GM18867 (cell line): ENCODE measurements at regions not wholly inside any gene's neighbourhood (a gene's known extent, or its start where the extent isn't known, plus 50 kb on each side); places are given as distances from the start of the nearest gene placed in this dataset.

Experiments
- ATAC-seq: cut with Tn5 transposase; IDR thresholded peaks from one replicate; pipeline ENCODE4 v1.9.1; 2021; ENCODE audit warnings: mild to moderate bottlenecking, moderate library complexity; ENCODE audit not compliant: unreplicated experiment

DNA sequence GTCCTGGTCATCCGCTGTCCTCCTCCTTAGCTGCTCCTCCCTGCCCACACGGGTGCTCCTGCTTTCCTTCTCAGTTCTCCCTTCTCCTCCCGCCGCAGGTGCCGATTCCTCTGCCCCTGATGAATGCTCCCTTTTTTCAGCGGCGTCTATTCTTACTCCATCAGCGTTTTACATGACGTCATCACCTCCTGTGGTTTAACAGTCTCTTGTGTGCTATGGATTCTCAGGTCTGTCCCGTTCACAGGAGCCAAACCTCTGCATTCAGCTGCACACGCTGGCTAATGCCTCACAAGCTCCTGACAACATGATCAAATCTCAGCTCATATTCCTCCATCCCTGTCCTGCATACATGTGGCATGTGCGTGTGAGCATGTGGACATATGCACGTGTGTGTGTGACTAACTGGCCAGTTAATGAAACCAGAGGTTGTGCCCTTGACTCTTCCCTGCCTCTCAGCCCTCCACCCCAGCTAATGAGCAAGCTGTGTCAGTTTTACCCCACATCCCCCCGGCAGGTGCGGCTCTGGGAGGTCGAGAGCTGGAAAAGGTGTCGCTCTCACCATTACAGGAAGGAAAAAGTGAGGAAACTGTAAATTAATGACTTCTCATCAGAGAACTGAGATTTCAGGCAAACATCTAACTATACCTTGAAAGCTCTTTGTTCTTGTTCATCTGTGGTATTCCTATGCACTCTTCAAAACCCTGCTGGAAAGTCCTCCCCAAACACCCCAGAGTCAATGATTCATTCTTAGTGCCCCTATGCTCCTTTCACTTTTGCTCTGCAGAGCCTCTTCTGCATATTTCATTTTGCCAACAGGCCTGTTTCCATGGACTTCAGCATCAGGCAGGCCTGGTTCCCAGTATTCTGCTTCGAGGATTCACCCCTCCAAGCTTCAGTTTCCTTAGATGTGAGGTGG is 163.1 kb downstream of the TTLL2 start:
- ATAC-seq: no peak

DNA sequence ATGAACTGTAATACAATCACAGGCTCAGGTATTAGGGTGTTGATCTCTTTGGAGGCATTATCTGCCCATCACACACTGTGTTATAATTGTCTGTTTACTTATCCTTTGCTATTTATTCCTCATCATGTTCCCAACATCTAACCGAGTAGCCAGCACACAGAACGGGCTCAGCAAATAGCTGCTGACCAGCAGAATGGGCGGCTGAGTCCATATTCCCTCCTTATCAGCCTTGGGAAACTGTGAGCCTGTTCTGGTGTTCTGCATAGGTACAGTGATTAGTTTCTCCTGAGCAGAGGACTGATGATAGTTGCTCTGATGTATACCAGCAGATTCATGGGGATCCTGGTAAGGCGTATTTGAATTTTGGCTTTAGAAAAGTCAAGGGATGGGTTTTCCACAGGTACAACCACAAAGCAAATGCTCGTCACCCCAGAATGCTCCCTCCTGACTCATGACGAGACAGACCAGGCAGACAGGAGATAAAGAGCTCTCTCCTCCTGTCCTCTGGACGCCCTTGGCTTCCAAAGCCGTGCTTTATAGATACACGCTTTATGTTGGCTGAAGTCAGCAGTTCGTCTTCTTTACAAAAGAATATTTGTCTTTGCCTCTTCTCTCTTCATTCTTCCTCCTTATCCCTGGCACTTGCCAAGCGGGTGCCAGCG is 166.7 kb downstream of the TTLL2 start:
- ATAC-seq: no peak

DNA sequence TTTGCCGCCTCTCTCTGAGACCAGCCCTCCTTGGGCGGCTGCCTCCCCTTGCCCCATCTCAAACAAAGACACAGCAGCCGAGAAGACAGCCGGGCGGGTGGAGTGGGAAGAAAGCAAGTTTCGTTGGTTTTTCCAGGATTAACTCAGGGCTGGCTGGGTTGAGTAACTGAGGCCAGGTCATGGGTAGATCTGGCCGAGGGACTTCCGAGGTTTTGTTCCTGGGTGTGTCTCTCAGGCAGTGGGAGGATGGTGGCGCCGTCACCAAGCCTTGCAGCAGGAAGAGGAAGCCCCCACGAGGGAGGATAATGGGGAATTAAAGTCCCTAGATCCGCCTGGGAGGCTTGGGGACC is 167.2 kb downstream of the TTLL2 start:
- ATAC-seq: no peak

DNA sequence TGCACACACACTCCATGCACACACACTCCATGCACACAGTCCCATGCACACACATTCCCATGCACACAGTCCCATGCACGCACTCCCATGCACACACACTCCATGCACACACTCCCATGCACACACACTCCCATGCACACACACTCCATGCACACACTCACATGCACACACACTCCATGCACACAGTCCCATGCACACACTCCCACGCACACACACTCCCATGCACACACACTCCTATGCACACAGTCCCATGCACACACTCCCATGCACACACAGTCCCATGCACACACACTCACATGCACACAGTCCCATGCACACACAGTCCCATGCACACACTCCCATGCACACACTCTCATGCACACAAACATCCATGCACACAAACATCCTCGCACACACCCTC is 168.4 kb downstream of the TTLL2 start:
- ATAC-seq: no peak

DNA sequence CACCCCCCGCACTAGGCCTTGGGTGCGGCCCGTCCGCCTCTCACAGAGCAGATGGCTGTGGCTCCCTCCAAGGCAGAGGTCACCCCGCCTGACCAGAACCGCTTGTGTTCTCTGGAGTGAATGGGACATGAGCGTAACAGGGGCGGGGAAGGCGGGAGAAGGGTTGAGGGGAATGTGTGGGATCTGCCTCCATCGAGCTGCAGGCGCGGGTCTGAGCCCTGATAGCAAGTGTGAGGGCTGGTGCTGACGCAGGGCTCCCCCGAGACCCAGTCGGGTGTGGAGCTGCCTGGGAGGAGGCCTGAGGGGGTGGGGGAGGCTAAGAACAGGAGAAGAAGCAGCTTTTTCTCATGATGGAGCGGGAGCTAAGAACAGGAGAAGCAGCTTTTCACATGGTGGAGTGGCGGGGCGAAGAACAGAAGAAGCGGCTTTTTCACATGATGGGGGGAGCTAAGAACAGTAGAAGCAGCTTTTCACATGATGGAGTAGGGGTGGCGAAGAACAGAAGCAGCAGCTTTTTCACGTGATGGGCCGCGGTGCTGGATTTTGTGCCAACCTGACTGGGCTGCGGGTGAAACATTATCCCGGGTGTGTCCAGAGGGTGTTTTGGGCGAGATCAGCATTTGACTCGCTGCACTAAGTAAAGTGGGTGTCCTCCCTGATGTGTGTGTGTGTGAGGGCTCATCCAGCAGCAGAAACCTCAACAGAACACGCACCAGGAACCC is 169.3 kb downstream of the TTLL2 start:
- no peak for ATAC-seq

DNA sequence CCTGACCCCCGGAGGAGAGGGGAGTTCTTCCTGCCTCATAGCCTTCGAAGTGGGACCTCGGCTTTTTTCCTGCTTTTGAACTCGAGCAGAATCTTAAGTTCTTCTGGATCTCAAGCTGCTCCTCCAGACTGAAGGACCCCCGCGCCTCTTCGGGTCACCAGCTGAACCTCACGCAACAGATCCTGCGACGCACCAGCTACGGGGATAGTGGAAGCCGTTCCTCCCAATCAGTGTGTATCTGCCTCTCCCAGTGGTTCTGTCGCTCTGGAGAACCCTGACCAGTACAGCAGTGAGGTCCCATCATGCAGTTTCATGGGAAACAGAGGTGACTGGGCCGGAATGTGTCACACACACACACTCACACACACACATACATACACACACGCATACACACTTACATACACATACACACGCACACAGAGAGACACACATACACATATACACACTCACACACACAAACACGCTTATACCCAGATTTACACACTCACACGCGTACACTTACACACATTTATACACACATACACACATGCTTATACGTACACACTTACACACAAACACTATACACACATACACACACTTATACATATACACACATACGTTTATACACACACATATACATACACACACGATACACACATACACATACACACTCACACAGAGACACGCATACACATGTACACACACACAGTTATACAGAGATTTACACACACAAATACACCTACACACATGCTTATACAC is 170.0 kb downstream of the TTLL2 start:
- no peak for ATAC-seq

DNA sequence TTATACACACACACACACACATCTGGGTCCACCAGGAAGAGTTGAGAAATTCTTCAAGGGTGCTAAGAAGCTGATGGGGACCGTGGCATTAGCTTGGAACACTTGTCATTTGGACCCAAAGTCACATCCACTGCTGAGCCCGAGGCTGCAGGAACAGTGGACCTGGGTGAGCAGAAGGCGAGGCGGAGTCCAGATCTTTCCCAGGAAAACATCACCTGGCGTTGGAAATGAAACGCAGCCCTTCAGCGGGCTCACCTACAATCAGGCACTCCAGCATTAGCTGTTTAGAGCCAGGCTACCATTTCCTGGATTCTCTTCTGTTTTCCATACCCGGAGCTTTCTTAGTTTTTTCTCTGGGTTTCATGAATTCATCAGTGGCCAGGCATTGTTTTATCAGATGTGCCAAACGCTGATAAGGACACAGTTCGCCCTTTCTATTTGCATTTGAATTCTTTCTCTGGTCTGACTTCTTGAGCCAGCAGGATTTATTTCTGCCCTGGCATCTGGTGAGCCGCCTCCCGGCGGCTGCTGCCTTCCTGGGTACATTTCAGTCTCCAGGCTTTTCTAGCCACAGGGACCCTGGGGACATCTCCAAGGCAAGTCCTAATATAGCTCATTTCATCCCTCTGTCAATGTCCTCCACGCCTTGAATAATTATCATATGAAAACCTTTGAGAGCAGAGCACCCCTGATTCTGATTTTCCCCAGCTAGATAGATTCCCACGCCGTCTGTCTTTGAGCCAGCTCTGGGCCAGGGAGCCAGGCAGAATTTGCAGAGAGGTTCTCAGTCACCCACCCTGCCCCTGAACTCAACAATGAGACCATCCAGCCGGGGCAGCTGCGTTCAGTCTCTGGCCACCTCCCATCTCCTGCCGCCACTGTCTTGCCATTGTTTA is 170.9 kb downstream of the TTLL2 start:
- no peak for ATAC-seq

DNA sequence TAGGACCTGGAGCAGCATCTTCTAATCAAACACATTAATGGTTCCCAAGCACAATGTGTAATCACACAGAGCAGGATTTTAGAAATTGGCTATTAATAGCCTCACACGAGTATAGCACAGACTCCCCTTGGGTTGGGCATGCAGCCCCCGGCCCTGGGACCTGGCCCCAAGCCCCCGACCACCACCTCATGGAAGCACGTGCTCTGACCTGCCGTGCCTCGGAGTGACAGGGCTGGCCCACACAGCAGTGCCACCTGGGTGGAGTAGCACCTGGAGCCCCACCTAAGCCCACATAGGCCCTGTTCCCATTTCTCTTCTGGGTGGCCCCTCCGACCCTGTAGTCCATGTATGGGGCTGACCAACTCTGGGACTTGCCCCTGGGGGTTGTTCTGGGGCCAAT is 171.8 kb downstream of the TTLL2 start:
- no peak for ATAC-seq

DNA sequence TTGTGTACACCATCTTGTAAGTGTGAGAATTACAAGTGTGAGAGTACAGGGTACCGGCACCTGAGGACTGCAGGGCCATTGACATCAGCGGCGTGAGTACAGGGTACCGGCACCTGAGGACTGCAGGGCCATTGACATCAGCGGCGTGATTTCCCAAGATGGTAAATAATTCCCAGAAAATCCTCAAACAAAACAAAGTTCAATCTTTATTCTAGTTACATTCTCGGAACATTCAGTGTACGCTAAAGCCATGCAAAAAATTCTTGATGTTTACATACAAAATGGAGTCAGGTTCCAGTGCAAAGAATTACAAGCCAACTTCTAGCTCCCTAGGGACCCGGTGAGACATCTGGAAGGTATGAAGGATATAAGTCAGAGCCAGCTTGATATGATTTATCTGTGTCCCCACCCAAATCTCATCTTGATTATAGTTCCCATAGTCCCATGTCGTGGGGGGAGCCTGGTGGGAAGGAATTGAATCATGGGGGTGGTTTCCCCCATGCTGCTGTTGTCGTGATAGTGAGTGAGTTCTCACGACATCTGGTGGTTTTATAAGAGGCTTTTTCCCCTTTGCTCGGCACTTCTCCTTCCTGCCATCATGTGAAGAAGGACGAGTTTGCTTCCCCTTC is 172.7 kb downstream of the TTLL2 start:
- ATAC-seq: no peak

DNA sequence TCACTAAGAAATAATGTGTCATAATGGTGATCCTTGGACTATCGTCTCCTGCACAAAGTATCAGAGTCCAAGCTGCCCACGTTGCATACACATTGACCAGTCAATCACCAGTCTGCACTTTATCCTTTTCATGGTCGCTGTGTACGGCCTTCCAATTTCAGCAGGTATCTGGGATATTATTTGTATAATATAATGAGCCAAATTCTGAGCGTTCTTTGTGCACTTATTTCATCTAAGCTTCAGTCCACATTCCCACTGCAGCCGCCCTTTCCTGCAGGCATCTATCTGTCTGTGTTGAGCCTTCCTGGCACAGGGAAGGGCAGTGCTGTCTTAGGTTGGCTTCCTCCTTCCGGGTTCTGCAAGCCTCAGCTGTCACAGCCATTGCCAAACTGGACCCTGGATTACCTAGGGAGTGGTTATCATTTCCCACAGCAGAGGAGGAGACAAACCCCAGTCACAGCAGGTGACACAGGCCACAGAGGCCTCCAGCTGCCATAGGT is 174.3 kb downstream of the TTLL2 start:
- no peak for ATAC-seq

DNA sequence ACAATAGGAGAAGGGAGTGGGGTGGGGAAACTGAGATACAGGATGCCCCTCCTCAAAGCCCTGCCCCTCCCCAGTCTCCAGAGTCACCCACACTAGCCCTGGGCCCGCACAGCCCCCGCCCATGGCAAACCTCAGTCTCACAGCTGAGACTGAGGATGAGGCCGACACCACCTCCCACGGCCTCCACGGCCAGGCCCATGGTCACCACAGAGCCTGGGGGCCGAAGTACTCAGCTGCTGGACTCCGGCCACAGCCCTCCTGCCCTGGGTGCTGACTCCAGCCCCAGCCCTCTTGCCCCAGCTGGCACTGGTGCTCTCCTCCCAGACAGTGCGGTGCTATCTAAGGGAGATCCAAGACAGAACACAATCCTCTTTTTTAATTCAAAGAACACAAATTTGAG is 176.1 kb downstream of the TTLL2 start:
- ATAC-seq: no peak

DNA sequence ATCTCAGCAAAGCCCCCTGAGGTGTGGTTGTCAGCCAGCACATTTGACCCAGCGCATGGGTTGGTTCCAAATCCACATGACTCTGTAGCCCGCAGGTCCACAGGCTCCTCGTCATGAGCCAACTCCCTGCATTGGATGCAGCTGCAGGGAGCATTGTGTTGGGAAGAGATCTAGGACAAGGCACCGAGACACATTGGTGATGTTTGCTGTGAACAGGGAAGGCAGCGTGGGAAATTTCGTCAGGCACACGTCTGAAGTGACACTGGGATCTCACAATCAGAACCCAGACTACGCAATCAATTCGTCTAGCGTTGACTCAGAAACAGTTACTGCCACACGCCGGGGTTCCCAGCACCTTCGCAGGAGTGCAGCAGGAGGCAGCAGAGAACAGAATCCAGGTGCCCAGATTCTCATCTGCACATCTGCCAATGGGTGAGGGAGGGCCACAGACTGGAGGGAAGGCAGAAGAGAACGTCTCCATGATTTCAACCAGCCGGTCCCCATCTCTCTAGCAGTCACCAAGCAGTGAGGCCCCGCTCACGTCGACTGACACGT is 177.0 kb downstream of the TTLL2 start:
- no peak for ATAC-seq

DNA sequence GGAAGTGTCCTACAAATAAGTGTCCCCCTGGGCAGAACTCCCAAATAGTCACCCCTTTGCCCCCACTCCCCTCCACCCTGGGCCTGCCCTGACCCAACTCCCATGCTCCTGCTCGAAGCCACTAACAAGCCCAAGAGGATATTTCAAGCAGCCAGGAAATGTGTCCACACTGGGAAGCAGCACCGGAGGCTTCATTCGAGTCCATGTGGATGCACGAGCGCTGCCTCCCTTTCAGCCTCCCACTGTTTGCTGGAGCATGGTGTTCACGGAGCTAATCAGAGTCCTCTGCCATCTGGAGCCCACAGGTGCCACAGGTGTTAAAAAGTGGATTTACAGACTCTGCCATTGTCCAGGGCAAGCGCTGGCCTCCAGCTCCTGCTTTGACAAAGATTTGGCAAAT is 177.6 kb downstream of the TTLL2 start:
- no peak for ATAC-seq

DNA sequence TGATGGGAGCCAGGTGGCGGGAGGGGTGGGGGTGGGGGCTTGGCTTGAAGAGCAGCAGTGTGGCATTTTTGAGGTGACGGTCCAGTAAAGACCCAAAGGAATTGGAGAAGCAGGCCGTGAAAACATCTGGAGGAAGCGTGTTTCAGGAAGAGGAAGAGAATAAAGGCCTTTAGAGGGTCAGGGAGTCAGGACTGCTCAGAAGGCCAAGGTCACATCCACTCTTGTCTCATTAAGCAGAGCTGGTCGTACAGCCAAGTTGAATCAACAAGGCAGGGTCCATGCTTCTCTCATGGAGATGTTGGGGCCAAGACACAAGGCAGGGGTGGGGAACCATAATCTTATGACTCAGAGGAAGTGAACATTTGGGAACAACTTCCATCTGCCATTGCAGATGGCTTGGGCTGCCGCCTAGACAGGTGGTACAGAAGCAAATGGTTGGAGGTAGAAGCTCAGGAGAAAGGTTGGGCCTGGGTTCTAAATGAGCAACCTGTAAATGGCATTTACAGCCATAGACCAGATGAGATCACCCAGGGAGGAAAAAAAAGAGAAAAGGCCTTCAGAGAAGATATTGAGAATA is 179.6 kb downstream of the TTLL2 start:
- no peak for ATAC-seq

DNA sequence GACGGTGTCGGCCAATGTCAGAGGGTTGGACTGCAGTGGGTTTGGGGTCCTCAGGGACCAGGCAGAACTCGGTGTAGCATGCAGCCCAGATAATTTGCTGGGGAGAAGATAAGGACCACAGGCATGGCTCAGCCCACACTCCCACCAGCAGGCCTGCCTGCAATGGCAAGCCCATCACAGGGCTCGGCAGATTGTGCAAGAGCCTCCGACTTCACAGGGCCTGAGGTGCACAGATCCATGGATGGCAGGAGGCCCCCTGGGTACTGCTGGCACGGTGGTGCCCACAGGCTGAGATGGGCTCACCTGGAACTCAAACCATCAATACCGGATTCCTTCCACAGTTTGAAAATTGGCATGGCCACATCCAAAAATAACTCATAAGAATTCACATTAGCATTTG is 180.3 kb downstream of the TTLL2 start:
- no peak for ATAC-seq

DNA sequence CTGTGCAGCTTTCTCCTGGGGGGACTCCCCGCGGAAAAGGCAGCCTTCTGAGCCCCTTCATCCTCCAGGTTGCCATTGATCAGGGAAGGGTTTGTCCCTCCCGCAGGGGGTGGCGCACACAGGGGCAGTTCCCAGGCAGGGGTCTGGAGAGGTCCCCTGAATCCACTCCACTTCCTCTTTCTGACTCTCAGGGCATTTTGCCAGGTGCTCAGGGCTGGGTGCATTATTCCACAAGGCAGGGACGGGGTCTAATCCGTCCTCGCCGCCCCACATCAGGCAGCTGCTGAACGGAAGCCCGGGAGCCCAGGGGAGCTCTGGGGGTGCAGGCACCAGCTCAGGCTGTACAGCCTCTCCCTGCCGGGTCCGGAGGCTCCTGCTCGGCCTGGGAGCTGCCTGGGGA is 180.9 kb downstream of the TTLL2 start:
- no peak for ATAC-seq

DNA sequence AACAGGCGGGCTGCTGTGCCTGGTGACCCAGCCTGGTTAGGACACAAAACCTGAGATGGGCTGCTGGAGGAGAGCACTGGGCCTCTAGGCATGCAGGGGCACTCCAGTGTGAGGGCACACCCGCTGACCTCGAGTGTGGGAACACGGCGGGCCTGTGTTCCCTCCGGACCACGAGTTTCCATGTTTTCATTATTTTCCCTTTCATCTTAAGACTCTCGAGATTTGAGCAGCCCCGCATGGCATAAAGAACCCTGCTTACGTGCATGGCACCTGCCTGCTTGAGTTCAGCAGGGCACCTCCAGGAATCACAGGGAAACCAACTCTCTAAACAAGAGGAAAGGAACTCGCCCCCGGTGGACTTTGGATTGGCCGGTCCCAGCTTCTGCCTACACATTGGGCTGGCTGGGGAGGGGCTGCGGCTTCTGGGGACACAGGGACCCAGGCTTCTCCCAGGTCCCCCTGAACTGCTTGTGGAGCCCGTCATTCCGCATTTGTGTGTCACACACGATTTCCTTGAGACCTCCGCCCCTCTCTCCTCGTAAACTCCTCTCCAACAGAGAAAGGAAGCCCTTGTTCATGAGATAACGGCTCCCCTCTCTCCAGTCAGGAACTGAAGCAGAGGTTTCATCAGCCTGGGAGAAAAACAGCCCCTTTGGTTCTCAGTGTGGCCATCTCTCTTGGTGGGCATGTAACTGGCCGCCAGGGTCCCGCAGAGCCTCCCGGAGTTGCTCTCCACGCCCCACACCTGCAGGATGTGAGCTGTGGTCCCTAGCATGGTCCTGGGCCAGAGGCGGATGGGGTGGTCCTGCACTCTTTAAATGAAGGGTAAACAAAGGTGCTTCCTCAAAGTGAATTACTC is 181.8 kb downstream of the TTLL2 start:
- no peak for ATAC-seq

DNA sequence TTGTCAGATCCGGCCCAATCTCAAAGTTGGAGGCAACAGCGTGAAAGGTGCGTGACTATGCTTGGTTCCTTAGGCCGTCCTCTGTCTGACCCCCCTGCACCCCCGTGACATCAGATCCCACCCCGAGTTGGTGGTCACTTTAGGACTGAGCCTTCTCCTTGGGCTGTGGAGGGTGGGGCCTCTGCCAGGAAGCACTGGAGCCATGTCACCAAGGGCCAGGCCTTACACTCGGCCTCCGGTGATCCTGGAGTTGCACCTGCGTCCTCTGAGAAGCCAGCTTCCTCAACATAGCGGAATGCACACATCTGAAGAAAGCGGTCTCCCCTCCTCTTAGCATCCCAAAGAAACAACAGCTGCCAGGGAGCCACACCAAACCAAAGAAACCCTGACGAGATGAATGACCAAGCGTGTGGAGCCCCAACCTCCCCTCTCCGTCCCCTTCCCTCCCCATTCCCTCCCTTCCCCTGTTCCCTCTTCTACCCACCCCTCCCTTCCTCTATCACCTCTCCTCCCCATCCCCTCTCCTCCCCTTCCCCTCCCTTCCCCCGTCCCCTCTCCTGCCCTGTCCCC is 182.6 kb downstream of the TTLL2 start:
- no peak for ATAC-seq
